GM04504 (cell line): ENCODE measurements at regions not wholly inside any gene's neighbourhood (a gene's known extent, or its start where the extent isn't known, plus 50 kb on each side); places are given as distances from the start of the nearest gene placed in this dataset.

Experiments used
- DNase-seq: peaks from one replicate; pipeline ENCODE4 v3.0.0-alpha.2; 2012; ENCODE audit warnings: low read depth

DNA sequence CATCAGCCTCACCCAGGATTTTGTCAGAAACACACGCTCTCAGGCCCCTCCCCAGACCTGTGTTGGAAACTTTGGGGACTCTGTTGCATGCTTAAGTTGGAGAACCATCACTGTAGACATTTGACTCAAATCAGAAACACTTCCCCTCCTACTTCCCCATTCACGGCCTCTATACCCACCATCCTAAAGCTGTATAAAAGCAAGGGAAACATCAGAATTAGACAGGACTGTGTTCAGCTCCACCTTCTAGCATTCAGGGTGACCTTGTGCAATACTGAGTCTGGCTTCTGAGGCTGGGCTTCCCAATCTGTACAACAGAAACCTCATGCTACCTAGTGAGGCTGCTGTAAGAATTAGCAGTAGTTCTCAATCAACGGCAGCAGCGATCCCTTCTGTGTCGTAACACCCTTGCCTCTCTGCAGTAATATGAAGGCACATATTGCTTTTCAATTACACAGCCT lies 252.3 kb downstream of the LY86 start:
- DNase-seq, result no peak

DNA sequence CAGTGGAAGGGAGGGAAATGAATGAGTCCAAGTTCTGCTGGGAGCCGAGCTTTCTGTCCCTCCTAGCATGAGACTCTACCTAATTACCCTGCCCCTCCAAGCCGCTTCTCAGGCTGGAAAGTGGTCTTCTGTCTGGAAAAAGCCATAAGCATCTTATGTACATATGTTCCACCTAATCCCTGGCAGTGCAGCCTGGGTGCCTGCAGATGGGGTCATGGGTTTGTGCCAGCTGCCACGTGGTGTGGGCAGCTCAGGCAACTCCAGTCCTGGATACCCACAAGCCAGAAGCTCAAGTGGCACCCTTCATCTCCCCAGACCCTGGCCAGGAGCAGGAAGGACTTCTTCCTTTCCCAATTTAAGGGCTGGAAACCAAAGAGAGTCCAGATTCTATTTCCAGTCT lies 253.1 kb downstream of the LY86 start:
- DNase-seq, result no peak

DNA sequence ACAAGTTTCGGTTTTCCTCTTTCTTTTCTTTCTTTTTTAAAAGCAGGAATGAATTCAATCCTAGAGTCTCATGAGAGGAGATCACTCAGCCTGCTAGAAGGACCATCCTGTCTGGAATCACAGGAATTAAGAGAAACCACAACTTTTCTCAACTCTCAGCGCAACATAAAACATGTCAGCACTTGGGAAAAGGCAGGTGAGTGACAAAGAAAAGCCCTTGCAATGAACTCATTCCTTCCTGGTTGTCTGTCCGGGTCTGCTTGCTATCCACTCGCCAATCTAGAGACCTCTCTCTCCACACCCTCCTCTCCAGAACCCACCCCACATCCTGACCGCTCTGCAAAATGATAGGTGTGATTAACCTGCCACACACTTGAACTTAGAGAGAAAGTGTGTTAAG lies 253.8 kb downstream of the LY86 start:
- no peak for DNase-seq

DNA sequence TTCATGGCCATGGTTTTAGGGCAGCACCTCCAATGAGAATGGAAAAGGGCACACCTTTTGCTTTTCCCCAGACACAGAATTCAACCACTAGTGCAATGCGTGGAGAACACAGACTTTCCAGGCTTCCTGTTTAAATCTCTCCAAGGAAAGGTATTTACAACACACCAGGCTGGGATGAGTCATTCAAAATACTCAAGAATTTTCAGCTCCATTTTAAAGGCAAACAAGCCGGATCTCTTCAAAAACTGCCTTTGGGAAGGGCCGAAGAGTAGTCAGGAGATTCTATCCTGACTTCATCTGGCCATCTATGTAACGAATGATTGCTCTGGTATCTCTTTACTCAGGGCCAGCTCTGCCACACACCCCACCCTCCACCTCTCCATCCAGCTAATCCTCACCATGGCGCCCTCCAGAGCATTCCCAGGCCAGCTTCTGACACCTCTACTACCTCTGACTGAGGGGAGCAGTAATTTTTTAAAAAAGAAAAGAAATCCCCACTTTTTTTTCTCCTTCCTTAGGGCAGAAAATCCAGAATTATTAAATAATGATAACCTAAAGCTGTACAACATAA lies 254.6 kb downstream of the LY86 start:
- no peak for DNase-seq

DNA sequence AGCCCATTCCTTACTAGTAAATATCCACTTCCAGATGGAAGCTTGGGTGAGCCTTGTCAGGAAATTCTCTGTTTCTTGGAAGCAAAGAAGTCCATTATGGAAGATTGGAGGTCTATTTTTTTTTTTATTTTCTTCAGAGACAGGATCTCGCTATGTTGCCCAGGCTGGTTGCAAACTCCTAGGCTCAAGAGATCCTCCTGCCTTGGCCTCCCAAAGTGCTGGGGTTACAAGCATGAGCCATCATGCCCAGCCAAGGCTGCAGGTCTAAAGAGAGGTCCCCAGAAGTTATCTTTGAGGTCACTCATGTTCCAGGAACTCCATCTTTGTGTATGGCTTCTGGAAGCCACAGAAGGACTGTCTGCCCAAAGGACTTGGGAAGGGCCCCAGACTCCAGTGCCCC lies 255.3 kb downstream of the LY86 start:
- DNase-seq, result no peak

DNA sequence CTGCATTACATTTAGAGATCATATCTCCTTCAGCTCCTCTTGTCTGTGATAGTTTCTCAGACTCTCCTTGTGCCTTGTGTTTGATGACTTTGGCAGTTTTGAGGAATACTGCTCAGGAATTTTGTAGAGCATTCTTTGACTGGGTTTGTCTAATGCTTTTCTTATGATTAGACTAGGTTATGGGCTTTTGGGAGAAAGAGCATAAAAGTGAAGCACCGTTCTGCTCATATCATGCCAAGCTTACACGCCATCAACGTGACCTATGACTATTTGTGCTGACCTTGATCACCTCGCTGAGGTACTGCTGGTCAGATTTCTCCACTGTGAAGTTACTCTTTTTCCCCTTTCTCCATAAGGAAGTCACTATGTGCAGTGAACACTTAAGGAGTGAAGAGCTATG lies 256.0 kb downstream of the LY86 start:
- no peak for DNase-seq

DNA sequence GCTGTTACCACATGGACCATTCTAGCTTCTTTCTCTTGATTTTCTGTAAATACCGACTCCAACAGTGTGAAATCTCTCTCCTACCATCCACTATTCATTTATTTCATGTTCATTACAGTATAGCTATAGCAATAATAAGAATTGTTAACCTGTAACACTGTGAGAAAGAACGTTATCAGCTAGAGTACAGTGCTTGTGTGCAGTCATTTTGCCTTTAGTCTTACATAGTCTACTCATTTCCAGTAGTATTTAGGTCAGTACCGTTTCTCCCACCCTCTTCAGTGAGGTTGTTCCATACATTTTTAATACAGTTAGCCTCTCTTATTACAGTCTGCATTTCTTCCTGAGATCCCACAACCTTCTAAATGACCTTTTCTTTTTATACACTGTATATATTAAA lies 257.1 kb downstream of the LY86 start:
- no peak for DNase-seq

DNA sequence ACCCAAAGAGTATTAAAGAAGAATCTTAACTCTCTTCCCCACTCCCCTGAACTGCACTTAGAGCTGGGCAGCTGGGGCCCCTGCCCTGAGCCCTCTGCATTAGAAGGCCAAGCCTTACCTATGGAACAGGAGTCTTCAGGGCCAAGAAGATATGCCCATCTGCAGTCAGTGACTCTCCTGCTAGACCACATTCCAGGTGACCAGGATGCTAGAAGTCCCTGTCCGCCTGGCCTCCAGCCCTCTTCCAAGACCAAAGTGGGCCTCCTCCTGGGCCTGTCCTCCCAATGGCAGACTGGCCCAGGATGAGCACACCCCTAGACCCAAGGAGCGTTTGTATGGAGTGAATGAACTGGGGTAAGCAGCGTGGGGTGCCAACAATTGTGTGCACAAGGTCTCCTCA lies 259.1 kb downstream of the LY86 start:
- DNase-seq, result no peak

DNA sequence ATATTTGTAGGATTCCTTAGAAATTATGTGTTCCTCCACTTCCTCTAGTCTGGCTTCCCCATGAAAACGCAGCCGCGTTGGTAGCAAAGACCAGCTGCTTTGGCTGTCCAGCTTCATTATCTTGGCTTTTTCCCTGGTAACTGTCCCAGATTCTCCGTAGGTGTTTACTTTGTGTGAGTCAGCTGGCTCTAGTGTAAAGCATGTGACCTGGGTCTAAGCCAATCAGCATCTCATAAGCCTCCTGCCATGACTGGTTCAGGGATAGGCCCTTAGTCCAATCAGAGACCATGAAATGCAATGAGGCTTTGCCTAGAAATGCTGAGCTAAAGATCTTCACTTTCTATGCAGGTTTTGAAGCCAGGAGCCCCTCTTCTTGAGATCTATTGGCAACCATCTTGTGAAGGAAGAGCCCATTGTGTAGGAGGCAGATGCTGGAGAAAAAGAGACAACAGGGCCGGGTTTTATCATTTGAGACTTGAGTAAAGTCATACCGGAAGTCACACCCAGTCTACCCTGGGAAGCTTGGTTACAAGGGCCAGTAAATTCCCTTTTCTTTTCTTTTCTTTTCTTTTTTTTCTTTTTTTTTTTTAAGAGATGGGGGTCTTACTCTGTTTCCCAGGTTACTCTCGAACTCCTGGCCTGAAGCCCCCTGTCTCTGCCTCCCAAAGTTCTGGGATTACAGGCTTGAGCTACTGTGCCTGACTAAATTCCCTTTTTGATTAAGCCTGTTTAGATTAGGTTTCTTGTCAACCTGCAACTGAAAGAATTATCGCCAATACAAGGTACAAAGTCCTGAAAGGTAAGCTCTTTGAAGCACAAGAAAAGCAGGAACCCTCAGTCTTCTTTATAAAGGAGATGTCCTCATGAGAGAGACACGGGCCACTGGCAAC lies 256.5 kb upstream of the RREB1 start:
- peak; percentile 78 for DNase-seq

DNA sequence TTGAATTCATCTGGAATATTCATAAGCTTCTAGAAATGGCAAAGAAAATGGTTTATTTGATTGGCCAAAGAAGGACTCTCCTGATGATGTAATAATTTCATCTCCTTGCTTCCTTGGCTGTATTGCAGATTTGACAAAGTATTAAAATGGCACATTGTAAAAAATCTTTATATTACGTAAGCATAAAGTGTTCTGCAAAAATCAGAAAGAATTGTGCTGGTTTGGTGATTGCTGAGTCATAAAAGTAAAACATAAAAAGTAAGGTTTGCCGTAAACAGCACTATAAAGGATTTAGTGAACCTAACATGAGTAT lies 255.9 kb upstream of the RREB1 start:
- DNase-seq, result no peak

DNA sequence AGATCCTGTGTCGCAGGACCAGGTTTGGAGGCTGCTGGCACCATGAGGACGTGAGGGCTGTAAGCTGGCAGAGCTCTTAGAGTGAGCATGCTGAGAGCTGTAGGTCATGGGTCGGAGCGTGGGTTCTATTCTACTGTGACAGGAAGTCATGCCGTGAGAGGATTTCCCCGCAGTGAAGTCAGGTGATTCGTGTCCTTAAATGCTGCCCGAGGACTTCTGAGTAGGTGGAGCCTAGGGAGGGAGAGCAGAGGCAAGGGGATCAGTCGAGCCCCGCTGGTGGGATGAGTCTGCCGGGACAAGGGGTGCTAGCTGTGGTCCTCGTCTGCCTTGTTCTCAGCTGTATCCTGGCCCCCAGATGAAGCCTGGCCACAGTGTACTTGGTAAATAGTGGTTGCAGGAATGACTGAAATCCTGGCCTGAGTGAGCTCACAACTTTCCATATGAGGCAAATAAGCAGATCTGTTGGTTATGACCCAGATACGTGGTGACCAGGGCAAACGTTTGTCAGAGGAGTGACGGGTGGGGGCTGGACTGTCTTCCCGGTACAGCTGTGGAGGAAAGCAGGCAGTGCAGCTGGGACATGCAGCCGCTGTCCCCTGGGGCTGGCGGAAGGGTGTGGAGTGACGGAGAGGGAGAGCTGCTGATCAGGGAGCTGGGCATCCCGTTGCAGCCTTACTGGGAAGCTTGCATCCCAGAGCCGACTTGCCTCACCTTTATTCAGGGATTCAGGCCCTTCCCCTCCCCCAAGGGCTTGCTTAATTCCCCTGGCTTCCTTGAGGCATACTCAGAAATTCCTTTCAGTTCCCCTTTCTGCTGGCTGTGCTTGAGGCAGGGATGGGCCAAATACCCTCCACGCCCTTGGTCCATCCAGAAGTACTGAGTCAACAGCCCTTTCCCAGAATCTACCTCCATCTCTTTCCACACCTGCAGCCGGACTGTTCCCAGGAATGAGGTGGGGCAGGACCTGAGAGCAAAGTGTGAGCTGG lies 250.9 kb upstream of the RREB1 start:
- no peak for DNase-seq

DNA sequence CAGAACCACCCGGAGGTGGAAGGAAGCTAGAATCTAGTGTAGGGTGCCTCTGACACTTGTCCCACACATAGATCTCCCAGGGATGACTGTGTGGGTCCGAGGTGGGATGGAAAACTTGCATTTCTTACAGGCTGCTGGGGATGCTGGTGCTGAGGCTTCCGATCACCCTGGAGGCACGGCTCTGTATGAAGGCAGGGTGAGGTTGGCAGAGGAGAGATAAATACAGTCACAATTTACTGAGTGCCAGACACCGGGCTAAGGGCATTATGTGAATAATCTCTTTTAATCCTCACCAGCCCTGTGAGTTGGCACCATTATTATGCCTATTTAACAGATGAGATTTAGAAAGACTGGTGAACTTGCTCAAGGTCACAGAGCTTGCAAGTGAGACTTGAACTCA lies 250.2 kb upstream of the RREB1 start:
- DNase-seq, result no peak

DNA sequence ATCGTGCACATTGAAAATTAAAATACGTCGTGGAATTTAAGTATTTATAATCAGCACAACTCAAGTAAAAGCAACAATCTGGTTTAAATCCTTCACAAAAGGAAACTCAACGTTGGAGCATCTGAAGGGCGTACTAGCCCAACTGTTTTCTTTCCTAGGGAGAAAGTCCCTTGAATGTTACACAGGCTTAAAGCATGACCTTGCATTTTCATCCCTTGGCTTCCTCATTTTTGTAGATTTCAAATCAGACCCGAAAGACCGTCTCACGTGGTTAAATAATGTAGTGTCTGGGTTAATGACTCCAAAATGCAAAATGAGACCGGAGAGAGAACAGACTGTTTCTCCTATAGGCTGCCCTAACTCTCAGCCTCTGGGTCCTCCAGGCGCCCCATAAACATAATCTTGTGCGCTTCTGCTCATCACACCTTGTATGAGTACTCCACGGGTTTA lies 249.2 kb upstream of the RREB1 start:
- DNase-seq, result no peak

DNA sequence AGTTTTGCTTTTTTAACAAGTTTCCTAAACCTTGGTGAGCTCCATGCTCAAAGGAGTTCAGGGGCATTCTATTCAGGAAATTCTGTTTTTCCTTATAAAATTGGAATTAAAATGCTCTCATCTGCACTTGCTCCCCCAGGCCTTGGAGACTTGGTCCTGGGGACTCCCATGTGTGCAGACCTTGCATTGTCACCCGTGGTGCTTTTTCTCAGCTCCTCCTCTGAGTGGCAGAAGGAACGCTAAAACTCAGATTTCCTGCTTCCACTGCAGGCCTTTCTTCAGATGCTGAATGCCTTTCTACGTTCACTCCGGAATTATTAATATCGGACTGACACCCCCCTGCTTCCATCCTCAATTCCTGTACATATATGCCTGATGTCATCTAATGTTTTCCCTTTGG lies 248.7 kb upstream of the RREB1 start:
- no peak for DNase-seq

DNA sequence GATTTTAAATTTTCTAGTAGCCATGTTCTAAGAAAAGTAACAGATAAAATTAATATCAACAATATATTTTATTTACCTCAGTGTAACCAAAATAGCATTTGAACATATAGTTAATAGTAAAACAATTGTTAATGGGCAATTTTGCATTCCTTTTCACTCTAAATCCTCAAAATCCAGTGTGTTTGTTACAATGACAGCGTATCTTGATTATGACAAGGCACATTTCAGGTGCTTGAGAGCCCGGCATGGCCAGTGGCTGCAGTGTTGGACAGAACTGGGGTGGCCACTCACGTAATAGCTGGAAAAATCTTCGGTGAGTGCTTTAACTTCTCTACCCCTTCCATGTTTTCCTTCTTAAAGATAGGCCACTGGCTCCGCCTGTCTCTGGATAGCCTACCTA lies 248.0 kb upstream of the RREB1 start:
- no peak for DNase-seq

DNA sequence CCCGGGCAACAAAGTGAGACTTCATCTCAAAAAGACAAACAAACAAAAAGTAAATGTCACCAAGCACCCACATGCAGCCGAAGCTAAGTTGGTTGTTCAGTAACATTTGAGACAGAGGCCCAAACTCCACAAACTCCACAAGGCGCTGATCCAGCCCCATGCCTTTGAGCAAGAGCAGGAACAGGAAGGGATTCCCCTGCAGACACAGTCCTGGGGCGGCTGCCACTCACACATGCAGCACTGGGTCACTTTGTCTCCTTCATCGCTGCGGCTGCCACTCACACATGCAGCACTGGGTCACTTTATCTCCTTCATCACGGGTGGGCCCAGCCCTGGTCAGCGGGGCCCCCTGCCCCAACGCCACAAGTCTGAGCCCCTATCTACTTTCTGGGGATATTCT lies 246.9 kb upstream of the RREB1 start:
- DNase-seq, result no peak

DNA sequence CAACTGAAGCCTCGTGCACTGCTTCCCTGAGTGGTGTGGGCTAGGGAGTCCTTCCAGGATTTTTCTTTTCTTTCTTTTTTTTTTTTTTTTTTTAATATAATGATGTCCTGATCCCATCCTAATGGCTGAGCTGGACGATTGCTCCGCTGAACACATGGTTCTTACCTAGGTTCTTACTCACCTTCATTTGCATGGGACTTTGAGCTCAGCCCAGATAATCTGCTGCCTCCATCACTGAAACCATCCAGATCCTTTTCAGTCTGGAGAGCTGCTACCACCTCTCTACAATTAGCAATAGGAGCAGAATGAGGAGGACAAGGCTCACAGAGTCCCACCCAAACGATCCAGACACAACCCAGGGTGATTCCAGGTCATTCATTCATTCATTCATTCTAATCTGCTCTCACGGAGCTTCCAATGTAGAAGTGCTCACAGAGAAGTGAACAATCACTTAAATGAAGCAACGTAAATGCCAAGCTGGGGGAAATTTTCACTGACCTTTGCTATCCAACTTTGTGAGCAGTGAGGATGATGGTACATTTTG lies 246.3 kb upstream of the RREB1 start:
- no peak for DNase-seq

DNA sequence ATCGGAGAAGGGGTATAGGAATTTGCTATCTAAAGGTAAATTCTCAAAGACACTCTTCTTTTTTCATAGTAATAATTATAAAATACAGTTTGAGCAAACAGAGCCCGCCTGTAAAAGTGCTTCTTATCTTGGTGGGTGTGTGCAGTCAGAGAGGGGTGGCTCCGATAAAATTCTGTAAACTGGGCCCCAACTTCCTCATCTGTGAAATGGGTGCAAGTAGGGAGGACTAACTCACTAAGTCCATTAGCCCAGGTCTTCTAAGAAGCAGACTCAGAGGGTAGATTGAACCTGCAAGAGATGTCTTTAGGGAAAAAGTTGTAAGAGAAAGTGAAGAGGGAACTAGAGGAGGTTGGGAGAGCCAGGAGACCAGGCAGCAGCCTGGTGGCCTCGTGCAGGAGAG lies 245.8 kb upstream of the RREB1 start:
- DNase-seq, result no peak

DNA sequence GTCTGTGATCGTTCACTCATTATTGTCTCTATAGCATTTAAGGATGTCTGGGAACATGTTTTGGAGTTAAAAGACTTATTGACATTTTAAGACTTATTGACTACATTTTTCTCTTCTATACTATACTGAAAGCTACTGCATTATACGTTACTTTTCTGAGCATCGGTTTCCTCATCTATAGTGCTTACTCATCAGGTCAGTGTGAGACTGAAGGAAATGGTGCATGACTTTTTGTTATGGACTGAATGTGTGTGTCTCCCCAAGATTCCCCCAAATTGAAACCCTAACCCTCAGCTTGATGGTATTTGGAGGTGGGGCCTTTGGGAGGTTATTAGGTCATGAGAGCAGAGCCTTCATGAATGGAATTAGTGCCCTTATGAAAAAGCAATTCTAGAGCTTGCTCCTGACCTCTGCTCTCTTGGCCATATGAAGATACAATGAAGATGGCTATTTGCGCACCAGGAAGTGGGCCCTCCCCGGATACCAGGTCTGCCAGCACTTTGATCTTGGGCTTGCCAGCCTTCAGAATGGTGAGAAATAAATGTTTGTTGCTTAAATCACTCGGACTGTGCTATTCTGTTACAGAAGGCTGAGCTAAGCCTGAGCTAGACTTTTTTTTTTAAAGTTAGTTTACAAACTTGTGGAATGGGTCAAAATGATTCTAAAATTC lies 243.7 kb upstream of the RREB1 start:
- DNase-seq, result no peak

DNA sequence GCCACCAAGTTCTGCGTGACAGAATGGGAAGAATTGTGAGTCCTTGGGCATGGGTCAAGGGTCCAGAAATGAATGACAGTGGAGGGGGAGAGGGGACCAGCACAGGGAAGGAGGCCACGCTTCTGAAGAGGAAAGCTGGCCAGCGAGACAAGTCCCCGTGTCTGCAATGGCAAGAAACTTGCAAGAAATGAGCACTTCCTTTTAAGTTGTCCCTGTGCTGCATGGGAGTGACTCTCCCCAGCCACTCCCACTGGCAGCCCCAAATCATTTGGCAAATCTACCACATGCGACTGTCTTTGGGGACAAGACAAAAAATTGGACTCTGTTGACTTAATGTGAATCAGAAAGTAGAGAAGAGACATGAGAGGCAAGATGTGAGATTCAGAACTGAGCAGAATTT lies 242.2 kb upstream of the RREB1 start:
- no peak for DNase-seq

DNA sequence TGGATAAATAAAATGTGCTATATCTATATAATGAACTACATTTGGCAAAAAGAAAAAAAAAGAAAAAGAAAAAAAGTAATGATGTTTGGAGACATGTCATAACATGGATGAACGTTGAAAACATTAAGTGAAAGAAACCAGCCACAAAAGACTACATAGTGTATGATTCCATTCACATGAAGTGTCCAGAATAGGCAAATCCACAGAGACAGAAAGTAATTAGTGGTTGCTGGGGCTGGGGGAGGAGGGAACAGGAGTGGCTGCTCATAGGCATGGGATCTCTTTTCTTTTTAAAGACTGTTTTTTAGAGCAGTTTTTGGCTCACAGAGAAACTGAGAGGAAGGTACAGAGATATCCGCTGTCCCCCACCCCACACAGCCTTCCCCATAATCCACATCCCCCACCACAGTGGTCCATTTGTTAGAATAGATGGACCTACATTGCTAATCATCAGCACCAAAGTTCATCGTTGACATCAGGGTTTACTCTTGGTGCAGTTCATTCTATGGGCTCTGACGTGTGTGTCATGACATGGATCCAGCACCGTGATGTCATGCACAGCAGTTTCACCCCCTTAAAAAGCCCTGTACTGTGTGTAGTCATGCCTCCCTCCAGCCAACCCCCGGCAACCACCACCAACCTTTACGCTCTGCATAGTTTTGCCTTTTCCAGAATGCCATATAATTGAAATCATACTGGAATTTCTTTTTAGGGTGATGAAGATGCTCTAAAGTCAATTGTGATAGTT lies 240.9 kb upstream of the RREB1 start:
- DNase-seq, result no peak
